ENCODE measurements at regions not wholly inside any gene's neighbourhood (a gene's known extent, or its start where the extent isn't known, plus 50 kb on each side); places are given as distances from the start of the nearest gene placed in this dataset.

- TF ChIP-seq, protein P1, sequence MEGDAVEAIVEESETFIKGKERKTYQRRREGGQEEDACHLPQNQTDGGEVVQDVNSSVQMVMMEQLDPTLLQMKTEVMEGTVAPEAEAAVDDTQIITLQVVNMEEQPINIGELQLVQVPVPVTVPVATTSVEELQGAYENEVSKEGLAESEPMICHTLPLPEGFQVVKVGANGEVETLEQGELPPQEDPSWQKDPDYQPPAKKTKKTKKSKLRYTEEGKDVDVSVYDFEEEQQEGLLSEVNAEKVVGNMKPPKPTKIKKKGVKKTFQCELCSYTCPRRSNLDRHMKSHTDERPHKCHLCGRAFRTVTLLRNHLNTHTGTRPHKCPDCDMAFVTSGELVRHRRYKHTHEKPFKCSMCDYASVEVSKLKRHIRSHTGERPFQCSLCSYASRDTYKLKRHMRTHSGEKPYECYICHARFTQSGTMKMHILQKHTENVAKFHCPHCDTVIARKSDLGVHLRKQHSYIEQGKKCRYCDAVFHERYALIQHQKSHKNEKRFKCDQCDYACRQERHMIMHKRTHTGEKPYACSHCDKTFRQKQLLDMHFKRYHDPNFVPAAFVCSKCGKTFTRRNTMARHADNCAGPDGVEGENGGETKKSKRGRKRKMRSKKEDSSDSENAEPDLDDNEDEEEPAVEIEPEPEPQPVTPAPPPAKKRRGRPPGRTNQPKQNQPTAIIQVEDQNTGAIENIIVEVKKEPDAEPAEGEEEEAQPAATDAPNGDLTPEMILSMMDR (IDR thresholded peaks at IDR 0.05; ENCODE audit: low read depth, low read length) = no peak
- no peak overlapping the region for H3K4me3 ChIP-seq (ENCODE audit: low read depth, low read length)
These were observed 161.3 kb downstream of the RMI1 start for GRCh38 chr9:84141741-84142370.

DNA sequence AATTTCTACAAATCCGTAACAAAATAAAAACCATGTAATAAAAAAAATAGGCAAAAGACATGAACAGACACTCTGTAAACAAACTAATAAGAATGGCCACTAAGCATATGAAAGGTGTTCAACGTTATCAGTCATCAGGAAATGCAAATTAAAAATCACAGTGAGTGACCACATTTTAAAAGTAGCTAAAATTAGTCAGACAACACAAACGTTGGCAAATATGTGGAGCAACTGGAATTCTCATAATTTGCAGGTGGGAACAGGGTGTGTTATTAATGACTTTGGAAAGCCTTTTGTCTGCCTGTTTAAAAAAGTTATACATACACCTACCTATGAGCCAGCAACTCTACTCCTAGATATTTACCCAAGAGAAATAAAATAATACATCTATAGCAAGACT lies 164.4 kb downstream of the RMI1 start:
- TF ChIP-seq, protein P1 (IDR thresholded peaks at IDR 0.05; ENCODE audit: low read depth, low read length) = no peak
- no peak overlapping the region for H3K4me3 ChIP-seq (ENCODE audit: low read depth, low read length)

DNA sequence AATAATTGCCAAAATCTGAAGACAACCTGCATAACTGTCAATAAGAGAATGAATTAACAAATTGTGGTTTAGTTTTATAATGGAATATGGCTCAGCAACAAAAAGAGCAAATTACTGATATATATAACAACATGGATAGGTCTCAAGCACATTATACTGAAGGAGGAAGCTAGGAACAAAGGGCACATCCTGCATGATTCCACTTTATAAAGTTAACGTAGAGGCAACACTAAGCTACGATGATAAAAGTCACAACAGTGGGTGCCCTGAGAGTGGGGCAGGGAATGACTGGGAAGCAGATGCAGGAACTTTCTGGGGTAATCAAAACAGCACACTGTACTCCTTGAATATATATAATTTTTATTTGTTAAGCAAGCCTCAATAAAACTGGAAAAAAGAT lies 165.2 kb downstream of the RMI1 start:
- TF ChIP-seq, protein P1 (IDR thresholded peaks at IDR 0.05; ENCODE audit: low read depth, low read length) = no peak
- no peak overlapping the region for H3K4me3 ChIP-seq (ENCODE audit: low read depth, low read length)

DNA sequence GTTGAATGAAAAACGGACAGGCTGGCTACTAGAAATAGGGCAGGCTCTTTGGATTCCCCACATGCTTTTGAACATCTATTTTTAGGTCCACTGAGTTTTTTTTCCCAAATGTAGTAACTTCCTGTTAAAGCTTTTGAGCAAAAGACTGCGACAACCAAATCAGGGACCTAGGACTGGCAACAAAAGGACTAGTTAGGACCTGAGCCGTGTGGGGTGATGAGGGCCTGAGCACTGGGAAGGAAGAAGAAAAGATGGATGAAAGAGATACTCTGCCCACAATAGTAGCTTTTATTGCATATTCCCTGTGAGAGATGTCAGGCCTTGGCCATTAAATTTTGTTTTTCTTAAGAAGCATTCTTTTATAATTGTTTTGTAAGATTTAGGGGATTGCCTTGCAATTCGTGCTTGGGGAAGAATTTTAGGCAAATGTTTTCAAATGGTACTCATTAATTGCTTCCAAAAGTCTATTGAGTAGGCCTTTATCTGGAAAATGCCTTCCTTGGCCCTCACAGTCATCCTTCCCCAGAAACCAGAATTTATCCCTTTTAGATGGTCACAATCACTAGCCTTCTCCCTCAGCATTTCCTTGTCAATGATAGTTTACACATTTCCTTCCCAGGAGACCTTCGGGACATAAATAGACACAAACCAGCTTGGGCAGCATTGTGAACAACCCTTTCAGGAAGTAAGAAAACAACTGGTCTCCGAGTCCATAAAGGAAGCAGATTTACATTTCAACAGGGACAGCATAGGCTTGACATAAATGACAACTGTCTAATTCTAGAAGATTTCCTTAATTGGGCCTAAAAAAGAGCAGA lies 166.5 kb downstream of the RMI1 start:
- TF ChIP-seq, protein P1 (IDR thresholded peaks at IDR 0.05; ENCODE audit: low read depth, low read length) = no peak
- no peak overlapping the region for H3K4me3 ChIP-seq (ENCODE audit: low read depth, low read length)

DNA sequence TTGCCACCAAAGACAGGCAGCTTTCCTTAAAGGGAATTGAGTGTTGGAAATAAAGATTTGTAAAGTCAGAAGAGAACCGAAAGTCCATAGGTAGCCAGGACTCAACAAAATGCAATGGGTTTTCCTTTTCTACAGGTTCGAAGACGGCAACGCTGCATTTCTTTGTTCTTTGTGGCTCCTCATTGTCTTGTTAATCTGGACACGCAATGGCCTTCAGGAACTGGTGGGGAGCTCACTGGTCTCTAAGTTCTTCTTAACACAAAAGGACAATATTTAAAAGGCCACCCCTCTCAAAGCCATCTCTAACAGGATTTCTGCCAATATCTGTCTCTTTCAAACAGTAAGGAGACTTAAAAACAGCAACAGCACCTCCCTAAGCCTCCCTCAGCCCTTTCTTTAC lies 170.6 kb downstream of the RMI1 start:
- H3K4me3 ChIP-seq (ENCODE audit: low read depth, low read length) = no peak overlapping the region
- TF ChIP-seq, protein P1 (IDR thresholded peaks at IDR 0.05; ENCODE audit: low read depth, low read length) = no peak

GRCh38 chr9:84151640-84152039 lies 171.0 kb downstream of the RMI1 start:
- TF ChIP-seq, protein P1 (IDR thresholded peaks at IDR 0.05; ENCODE audit: low read depth, low read length) = no peak
- H3K4me3 ChIP-seq (ENCODE audit: low read depth, low read length) = no peak overlapping the region

- TF ChIP-seq, protein P1 (IDR thresholded peaks at IDR 0.05; ENCODE audit: low read depth, low read length) = no peak
- no peak overlapping the region for H3K4me3 ChIP-seq (ENCODE audit: low read depth, low read length)
These were observed 171.6 kb downstream of the RMI1 start for GRCh38 chr9:84152204-84152603.

All from WI38 (cell line).